ENCODE measurements at regions not wholly inside any gene's neighbourhood (a gene's known extent, or its start where the extent isn't known, plus 50 kb on each side); places are given as distances from the start of the nearest gene placed in this dataset.

DNA sequence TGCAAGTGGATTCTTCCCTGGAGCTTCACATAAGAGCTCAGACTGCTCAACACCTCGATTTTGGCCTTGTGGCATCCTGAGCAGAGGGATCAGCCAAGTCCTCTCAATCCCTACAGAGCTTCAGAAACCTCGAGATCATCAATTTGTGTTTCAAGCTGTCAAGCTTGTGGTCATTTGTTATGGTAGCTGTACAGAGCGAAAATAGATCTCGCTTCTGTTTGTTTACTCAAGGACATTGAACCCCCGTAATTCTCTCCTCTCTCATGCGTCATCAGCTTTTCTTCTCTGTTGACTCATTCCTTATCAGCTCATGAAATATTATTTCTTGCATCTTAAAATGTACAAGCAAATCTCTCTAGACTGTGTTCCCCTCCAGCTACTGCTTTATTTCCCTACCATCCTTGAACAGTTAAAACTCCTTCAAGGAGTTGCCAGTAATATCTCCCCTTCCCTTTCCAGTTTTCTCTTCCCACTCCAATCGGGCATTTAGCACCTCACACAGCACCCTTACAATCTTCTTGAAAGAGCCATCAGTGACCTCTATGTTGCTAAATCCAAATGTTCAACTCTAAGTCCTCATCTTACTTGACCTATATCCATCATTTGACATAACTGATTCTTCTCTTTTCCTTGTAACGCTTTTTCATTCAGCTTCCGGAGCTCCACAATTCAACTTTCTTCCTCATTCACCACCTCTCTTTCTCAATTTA is 106.2 kb upstream of the FAT1 start:
- Histone ChIP-seq H3K4me2 (replicated peaks; ENCODE audit: low read depth, low read length, poor library complexity, severe bottlenecking) (no peak overlapping the region), H3K9ac (ENCODE audit: low read length) (no peak overlapping the region), H3K36me3 (replicated peaks in 1 of 2; ENCODE audit: control extremely low read depth in 1 of 2, control insufficient read depth in 1 of 2, extremely low read depth in 1 of 2, insufficient read depth in 2 of 2, low read length in 1 of 2) (no peaks in the 10 kb centered on the region), H3K27ac (ENCODE audit: low read length in 2 of 2) (no peak overlapping the region), H4K20me1 (ENCODE audit: control insufficient read depth, insufficient read depth, low read length, poor library complexity, severe bottlenecking) (no peaks in the 10 kb centered on the region), H3K27me3 (replicated peaks in 1 of 4; ENCODE audit: control extremely low read depth in 1 of 4, control insufficient read depth in 3 of 4, insufficient read depth in 4 of 4, low read length in 3 of 4) (no peaks in the 10 kb centered on the region), H2AFZ (ENCODE audit: insufficient read depth, low read depth, low read length, poor library complexity, severe bottlenecking) (no peak overlapping the region), H3K9me3 (ENCODE audit: control extremely low read depth in 1 of 3, control insufficient read depth in 2 of 3, insufficient read depth in 1 of 3, low read length in 2 of 3) (peaks cover 0 to 4% (median 0%) of the 10 kb centered on the region in 3 donors), H3K4me3 (ENCODE audit: control extremely low read depth in 1 of 5, extremely low read depth in 1 of 5, insufficient read depth in 1 of 5, low read depth in 2 of 5, low read length in 4 of 5) (no peak overlapping the region), H3K79me2 (ENCODE audit: control insufficient read depth, insufficient read depth, low read length) (no peaks in the 10 kb centered on the region), H3K4me1 (ENCODE audit: control insufficient read depth in 2 of 2, insufficient read depth in 2 of 2, low read length in 2 of 2) (no peaks in the 10 kb centered on the region)
- intact Hi-C loops (cut with micrococcal nuclease): no loop called here
- no peak for DNase-seq
- TF ChIP-seq, protein P1, sequence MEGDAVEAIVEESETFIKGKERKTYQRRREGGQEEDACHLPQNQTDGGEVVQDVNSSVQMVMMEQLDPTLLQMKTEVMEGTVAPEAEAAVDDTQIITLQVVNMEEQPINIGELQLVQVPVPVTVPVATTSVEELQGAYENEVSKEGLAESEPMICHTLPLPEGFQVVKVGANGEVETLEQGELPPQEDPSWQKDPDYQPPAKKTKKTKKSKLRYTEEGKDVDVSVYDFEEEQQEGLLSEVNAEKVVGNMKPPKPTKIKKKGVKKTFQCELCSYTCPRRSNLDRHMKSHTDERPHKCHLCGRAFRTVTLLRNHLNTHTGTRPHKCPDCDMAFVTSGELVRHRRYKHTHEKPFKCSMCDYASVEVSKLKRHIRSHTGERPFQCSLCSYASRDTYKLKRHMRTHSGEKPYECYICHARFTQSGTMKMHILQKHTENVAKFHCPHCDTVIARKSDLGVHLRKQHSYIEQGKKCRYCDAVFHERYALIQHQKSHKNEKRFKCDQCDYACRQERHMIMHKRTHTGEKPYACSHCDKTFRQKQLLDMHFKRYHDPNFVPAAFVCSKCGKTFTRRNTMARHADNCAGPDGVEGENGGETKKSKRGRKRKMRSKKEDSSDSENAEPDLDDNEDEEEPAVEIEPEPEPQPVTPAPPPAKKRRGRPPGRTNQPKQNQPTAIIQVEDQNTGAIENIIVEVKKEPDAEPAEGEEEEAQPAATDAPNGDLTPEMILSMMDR (IDR thresholded peaks at IDR 0.05): no peak
- no peak for TF ChIP-seq EZH2 (IDR thresholded peaks at IDR 0.05; ENCODE audit: borderline replicate concordance, insufficient read depth, low read depth, low read length, poor library complexity, severe bottlenecking)
- no peak for ATAC-seq (ENCODE audit: low read depth)
- no peaks in the 10 kb centered on the region for H3K4me1 Mint-ChIP-seq
- H3K27ac Mint-ChIP-seq: no peak overlapping the region
- ChIA-PET POLR2A (no interaction called here), CTCF (no interaction called here)
- WGBS (ENCODE audit: insufficient coverage): 57% methylated on average over 7 of the region's 9 CpGs
- H3K9me3 Mint-ChIP-seq (ENCODE audit: insufficient read depth): peaks cover 2% of the 10 kb centered on the region
- no peaks in the 10 kb centered on the region for H3K27me3 Mint-ChIP-seq
- H3K4me3 Mint-ChIP-seq: no peak overlapping the region

DNA sequence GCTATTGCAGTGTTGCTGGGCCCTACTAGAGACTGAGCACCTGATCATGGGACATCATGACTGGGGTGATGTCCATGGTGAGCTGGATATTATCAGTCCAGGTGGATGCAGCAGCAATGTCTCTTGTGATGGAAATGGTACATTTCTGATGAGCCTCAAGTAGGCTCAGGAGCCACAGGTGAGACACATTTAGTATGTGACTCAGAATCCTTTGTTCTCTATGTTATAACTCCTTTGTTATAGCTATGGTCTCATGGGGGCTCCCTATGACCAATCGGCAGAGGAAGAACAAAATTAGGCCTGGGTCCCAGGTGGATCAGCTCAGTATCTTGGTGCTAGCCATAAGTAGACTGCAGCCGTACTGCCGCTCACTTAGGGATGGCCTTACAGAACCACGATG is 107.9 kb upstream of the FAT1 start:
- Histone ChIP-seq H3K27ac (ENCODE audit: low read length in 2 of 2) (no peak overlapping the region), H2AFZ (ENCODE audit: insufficient read depth, low read depth, low read length, poor library complexity, severe bottlenecking) (no peak overlapping the region), H3K4me3 (ENCODE audit: control extremely low read depth in 1 of 5, extremely low read depth in 1 of 5, insufficient read depth in 1 of 5, low read depth in 2 of 5, low read length in 4 of 5) (no peak overlapping the region), H3K4me1 (ENCODE audit: control insufficient read depth in 2 of 2, insufficient read depth in 2 of 2, low read length in 2 of 2) (no peaks in the 10 kb centered on the region), H3K9me3 (ENCODE audit: control extremely low read depth in 1 of 3, control insufficient read depth in 2 of 3, insufficient read depth in 1 of 3, low read length in 2 of 3) (peaks cover 0 to 4% (median 0%) of the 10 kb centered on the region in 3 donors), H3K27me3 (replicated peaks in 1 of 4; ENCODE audit: control extremely low read depth in 1 of 4, control insufficient read depth in 3 of 4, insufficient read depth in 4 of 4, low read length in 3 of 4) (no peaks in the 10 kb centered on the region), H3K4me2 (replicated peaks; ENCODE audit: low read depth, low read length, poor library complexity, severe bottlenecking) (no peak overlapping the region), H3K79me2 (ENCODE audit: control insufficient read depth, insufficient read depth, low read length) (no peaks in the 10 kb centered on the region), H3K36me3 (replicated peaks in 1 of 2; ENCODE audit: control extremely low read depth in 1 of 2, control insufficient read depth in 1 of 2, extremely low read depth in 1 of 2, insufficient read depth in 2 of 2, low read length in 1 of 2) (no peaks in the 10 kb centered on the region), H4K20me1 (ENCODE audit: control insufficient read depth, insufficient read depth, low read length, poor library complexity, severe bottlenecking) (no peaks in the 10 kb centered on the region), H3K9ac (ENCODE audit: low read length) (no peak overlapping the region)
- intact Hi-C loops (cut with micrococcal nuclease): no loop called here
- whole genome bisulfite sequencing (ENCODE audit: insufficient coverage): 77% methylated on average over 4 of the region's 4 CpGs
- ChIA-PET POLR2A (no interaction called here), CTCF (no interaction called here)
- Mint-ChIP-seq H3K4me1 (no peaks in the 10 kb centered on the region), H3K4me3 (no peak overlapping the region), H3K27me3 (no peaks in the 10 kb centered on the region), H3K9me3 (ENCODE audit: insufficient read depth) (peaks cover 2% of the 10 kb centered on the region), H3K27ac (no peak overlapping the region)
- DNase-seq: no peak
- no peak for ATAC-seq (ENCODE audit: low read depth)
- TF ChIP-seq, protein P1 (IDR thresholded peaks at IDR 0.05): no peak
- TF ChIP-seq EZH2 (IDR thresholded peaks at IDR 0.05; ENCODE audit: borderline replicate concordance, insufficient read depth, low read depth, low read length, poor library complexity, severe bottlenecking): no peak

All from B cell (primary cell).